ENCODE measurements at regions not wholly inside any gene's neighbourhood (a gene's known extent, or its start where the extent isn't known, plus 50 kb on each side); places are given as distances from the start of the nearest gene placed in this dataset.
"Not testable (repeated sequence)": the region's sequence is repeated elsewhere in the genome, so short reads cannot be mapped to it uniquely, and the experiment has no call there.

GRCh38 chr6:19691465-19692167 lies 145.6 kb upstream of the ID4 start:
- no peak for DNase-seq (ENCODE audit: low read depth)

GRCh38 chr6:19692506-19693298 lies 144.5 kb upstream of the ID4 start:
- DNase-seq (ENCODE audit: low read depth) = no peak

GRCh38 chr6:19694697-19695096 lies 142.5 kb upstream of the ID4 start:
- DNase-seq (ENCODE audit: low read depth) = no peak

- no peak for DNase-seq (ENCODE audit: low read depth)
Measured at GRCh38 chr6:19697744-19698290, 139.4 kb upstream of the ID4 start.

- no peak for DNase-seq (ENCODE audit: low read depth)
Measured at GRCh38 chr6:19699932-19700331, 137.2 kb upstream of the ID4 start.

- no peak for DNase-seq (ENCODE audit: low read depth)
Measured at GRCh38 chr6:19705606-19706005, 131.6 kb upstream of the ID4 start.

- DNase-seq (ENCODE audit: low read depth) = no peak
Measured at GRCh38 chr6:19712012-19712688, 125.0 kb upstream of the ID4 start.

- DNase-seq (ENCODE audit: low read depth) = no peak
Measured at GRCh38 chr6:19712998-19713397, 124.2 kb upstream of the ID4 start.

- DNase-seq (ENCODE audit: low read depth) = no peak
Measured at GRCh38 chr6:19713411-19713810, 123.8 kb upstream of the ID4 start.

GRCh38 chr6:19713984-19714383 lies 123.2 kb upstream of the ID4 start:
- no peak for DNase-seq (ENCODE audit: low read depth)

GRCh38 chr6:19714434-19715166 lies 122.6 kb upstream of the ID4 start:
- DNase-seq (ENCODE audit: low read depth) = no peak

- DNase-seq (ENCODE audit: low read depth) = no peak
Measured at GRCh38 chr6:19715167-19715551, 122.0 kb upstream of the ID4 start.

GRCh38 chr6:19719691-19720128 lies 117.5 kb upstream of the ID4 start:
- DNase-seq (ENCODE audit: low read depth) = no peak

GRCh38 chr6:19721766-19722377 lies 115.3 kb upstream of the ID4 start:
- no peak for DNase-seq (ENCODE audit: low read depth)

GRCh38 chr6:19722999-19723398 lies 114.2 kb upstream of the ID4 start:
- no peak for DNase-seq (ENCODE audit: low read depth)

- DNase-seq (ENCODE audit: low read depth) = no peak
Measured at GRCh38 chr6:19723545-19723944, 113.6 kb upstream of the ID4 start.

- not testable (repeated sequence) for DNase-seq (ENCODE audit: low read depth)
Measured at GRCh38 chr6:19725436-19725835, 111.7 kb upstream of the ID4 start.

GRCh38 chr6:19731282-19731681 lies 105.9 kb upstream of the ID4 start:
- no peak for DNase-seq (ENCODE audit: low read depth)

- DNase-seq (ENCODE audit: low read depth) = no peak
Measured at GRCh38 chr6:19734061-19734460, 103.1 kb upstream of the ID4 start.

- no peak for DNase-seq (ENCODE audit: low read depth)
Measured at GRCh38 chr6:19734519-19734918, 102.7 kb upstream of the ID4 start.

- DNase-seq (ENCODE audit: low read depth) = no peak
Measured at GRCh38 chr6:19736066-19736465, 101.1 kb upstream of the ID4 start.

- no peak for DNase-seq (ENCODE audit: low read depth)
Measured at GRCh38 chr6:19738010-19738409, 99.2 kb upstream of the ID4 start.
